NCI-H2029 treated with DMSO at 0.1 percent for 48 hours (cell line): ENCODE measurements at regions not wholly inside any gene's neighbourhood (a gene's known extent, or its start where the extent isn't known, plus 50 kb on each side); places are given as distances from the start of the nearest gene placed in this dataset.
"Not testable (repeated sequence)": the region's sequence is repeated elsewhere in the genome, so short reads cannot be mapped to it uniquely, and the experiment has no call there.

Experiments used
- DNase-seq: peaks from one replicate; lab custom pipeline; 2025; lab: John Stamatoyannopoulos, UW

GRCh38 chr3:94596887-94597566 lies 534.2 kb downstream of the NSUN3 start:
- DNase-seq = no peak

DNA sequence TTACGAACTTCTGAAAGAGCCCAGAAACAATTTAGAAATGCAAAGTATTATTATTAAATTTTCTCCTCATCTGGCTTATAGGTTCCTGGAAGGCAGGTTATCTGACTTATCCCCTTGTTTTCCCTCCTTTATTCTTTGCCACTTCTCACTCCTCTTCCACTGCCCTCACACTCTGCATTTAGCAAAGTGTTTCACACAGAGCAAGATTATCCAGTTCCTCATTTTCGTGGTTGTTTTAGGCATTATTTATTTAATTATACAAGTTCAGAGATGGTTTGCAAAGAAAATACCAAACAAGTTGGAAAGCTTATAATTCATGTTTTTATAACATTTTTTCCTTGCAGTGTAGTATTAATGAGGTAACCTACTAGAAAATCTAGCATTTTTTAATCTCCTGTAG lies 544.9 kb downstream of the NSUN3 start:
- DNase-seq = no peak

DNA sequence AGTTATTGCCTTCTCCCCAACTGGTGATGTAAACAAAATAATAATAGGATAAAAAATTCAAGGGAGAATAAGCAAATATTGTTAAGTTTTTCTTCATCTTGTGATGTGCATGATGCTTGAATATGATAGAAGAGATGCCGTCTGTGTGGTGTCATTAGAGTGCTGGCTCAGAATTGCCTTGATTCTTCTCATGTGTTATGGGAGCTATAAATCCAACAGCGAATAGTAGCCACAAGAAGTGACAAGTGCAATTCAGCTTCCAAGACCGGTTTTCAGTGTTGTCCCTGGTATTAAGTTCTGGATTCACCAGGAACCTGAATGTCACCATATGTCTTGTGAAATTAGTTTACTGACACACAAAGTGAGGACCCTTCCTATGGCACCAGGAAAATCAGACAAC lies 547.0 kb downstream of the NSUN3 start:
- no peak for DNase-seq

- DNase-seq = no peak
These were observed 548.7 kb downstream of the NSUN3 start for GRCh38 chr3:94611596-94611995.

- DNase-seq = no peak
These were observed 549.8 kb downstream of the NSUN3 start for GRCh38 chr3:94612631-94613030.

- DNase-seq = no peak
These were observed 551.3 kb downstream of the NSUN3 start for GRCh38 chr3:94614192-94614591.

DNA sequence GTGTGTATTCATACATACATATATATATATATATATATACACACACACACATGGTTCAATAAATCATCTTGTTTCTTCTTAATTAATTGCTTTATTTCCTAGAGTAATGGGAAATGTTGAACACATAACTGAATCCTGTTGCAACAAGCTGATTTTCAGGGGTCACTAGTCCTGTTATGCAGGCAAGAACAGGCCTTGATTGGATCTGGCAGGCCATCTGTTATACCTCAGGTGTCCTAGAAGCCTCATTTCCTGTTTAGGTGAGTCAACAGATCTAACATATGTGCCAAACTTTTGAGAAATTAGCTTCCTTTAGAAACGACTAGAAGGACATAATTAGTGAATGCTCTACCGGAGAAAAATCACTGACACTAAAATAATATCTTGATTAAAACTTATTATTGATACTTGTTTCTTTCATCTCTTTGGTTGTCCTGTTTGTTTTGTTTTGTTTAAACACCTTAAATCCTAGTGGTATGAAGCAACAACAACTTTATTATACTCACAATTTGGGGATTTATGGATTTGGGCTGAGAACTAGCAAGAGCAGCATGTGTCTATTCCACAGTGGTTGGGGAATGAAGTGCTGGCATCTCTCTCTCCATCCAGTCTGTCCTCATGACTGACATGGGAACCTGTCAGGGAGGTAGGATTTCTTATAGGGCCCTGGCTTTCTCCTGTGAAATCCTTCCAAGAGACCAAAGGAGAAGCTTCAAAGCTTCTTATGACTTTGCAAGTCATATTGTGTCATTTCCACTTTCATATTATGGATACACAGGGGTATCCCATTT lies 552.6 kb downstream of the NSUN3 start:
- no peak for DNase-seq

DNA sequence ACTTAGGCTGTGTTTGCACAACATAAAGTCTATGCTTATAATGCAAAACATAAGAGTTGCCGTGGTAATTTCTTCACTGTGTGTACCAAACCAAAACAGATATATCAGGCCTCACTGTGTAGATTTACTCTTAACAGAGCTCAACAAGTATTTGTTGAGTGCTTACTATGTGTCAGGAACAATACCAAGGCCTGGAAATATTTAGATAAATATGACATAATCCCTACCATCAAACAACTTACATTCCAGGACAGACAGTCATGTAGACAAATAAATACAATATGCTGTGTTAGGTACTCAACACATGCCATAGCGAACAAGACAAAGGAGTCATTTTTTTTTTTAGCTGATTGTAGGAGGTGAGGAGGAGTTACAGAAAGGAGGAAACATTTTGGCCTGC lies 554.0 kb downstream of the NSUN3 start:
- no peak for DNase-seq

- no peak for DNase-seq
These were observed 554.5 kb downstream of the NSUN3 start for GRCh38 chr3:94617312-94617711.

DNA sequence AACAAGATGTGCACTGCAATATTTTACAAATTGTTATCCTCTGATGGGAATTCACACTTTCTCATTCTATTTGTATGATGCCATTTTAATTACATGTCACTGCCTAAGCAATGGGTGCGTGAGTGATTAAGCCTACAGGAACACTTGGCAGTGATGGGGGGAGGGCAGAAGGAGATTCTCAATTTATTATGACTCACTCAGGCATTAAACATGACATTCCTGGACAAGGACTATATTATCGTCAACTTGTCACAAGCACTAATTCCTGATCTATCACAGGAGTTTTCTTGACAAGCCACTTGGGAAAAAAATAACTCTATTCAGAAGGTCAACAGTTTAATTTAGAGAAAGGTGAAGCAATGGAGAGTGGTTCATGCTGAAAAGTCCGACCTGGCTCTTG lies 556.8 kb downstream of the NSUN3 start:
- DNase-seq = no peak

- no peak for DNase-seq
These were observed 563.7 kb downstream of the NSUN3 start for GRCh38 chr3:94626573-94626972.

GRCh38 chr3:94627689-94628088 lies 564.8 kb downstream of the NSUN3 start:
- no peak for DNase-seq

DNA sequence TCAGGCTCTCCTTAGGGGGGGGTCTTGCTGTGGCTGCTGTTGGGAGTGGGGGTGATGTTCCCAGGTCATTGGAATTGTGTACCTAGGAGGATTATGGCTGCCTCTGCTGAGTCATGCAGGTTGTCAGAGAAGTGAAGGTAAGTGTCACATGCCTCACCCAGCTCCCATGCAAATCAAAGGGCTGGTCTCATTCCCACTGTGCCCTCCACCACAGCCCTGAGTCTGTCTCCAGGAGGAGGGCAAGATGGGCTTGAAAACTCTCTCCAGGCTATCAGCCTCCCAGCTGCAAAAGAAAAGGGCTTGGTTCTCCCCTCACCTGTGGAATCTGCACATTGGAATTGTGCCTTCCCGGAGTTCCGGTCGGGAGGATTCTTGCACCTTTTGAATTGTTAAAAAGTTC lies 580.5 kb downstream of the NSUN3 start:
- DNase-seq = no peak

GRCh38 chr3:94645790-94646189 lies 582.9 kb downstream of the NSUN3 start:
- no peak for DNase-seq

- DNase-seq = no peak
These were observed 584.3 kb downstream of the NSUN3 start for GRCh38 chr3:94647131-94647530.

- not testable (repeated sequence) for DNase-seq
These were observed 585.7 kb downstream of the NSUN3 start for GRCh38 chr3:94648270-94649180.

DNA sequence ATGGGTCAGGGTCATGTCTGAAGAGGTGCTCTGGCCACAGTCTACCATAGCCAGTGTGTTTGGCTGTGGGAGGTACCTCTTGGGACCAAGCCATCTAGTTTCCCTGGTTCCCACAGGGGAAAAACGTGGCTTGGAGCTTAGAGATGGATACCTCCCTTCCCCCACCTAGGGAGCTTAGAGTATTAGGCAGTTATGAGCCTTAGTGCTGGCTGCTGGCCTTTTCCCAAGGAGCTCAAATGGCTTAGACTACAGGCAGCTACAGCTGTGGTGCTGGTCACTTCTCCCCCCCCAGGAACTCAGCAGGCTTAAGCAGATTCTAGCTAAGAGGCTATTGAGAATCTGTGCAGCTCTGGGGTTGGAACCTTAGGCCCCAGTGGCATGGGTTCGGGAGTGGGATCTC lies 591.2 kb downstream of the NSUN3 start:
- no peak for DNase-seq

DNA sequence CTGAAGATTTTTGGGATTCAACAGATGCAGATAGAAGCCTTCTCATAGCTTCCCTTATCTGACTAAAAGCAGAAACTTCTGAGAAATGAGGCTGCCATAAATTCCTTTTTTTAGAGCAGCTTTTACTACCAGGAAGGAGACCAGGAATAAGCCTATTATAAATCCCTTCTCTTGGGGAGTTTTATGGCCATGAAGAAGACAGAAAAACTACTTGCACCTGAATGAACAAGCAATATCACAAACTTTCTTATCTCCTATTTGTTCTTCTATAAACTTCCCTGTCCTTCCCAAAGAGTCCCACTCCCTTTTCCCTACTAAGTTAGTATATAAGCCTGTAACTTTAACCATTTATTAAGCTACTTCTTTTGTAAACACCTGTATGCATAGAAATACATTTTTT lies 603.1 kb downstream of the NSUN3 start:
- DNase-seq = no peak

GRCh38 chr3:94671078-94671477 lies 608.2 kb downstream of the NSUN3 start:
- no peak for DNase-seq

- DNase-seq = no peak
These were observed 611.0 kb downstream of the NSUN3 start for GRCh38 chr3:94673876-94674275.

GRCh38 chr3:94686208-94686607 lies 623.3 kb downstream of the NSUN3 start:
- DNase-seq = no peak

DNA sequence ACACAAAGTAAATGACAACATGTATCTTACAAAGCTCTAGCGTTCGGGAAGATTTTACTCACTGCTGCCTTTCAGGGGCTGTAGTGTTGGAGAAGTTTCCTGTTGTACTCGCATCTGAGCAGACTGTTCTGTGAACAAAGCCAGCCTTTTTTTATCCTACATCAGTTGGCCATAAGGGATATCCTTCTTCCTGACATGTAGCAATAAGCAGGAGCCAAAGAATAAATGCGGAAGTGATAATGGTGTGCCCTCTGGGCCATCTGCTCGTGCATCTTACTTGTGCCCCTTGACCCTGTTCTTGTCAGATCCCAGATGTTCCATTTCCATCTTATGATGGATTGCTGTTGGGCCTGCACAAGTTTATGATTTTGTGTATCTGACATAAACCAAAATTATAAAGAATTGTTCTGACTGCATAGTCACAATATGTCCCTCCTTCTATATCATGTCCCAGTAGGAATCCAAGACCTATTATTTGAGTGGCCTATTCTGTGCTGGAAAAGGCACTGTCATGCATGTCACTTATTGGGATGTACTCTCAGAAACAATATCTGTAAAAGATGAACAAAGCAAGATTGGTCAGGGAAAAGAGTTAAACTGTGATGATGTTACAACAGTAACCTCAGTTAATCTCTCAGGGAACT lies 631.3 kb downstream of the NSUN3 start:
- no peak for DNase-seq
